HG02852 (cell line): ENCODE measurements at regions not wholly inside any gene's neighbourhood (a gene's known extent, or its start where the extent isn't known, plus 50 kb on each side); places are given as distances from the start of the nearest gene placed in this dataset.
"Not testable (repeated sequence)": the region's sequence is repeated elsewhere in the genome, so short reads cannot be mapped to it uniquely, and the experiment has no call there.

Experiments used
- ATAC-seq: cut with Tn5 transposase; IDR thresholded peaks from one replicate; pipeline ENCODE4 v1.9.1; 2021; ENCODE audit warnings: mild to moderate bottlenecking, moderate library complexity; ENCODE audit not compliant: unreplicated experiment

- ATAC-seq = no peak
Measured at GRCh38 chr4:186845137-186845842, 121.6 kb upstream of the FAT1 start.

GRCh38 chr4:186846426-186846825 is 122.8 kb upstream of the FAT1 start:
- no peak for ATAC-seq

- ATAC-seq = not testable (repeated sequence)
Measured at GRCh38 chr4:186847429-186848131, 123.9 kb upstream of the FAT1 start.

DNA sequence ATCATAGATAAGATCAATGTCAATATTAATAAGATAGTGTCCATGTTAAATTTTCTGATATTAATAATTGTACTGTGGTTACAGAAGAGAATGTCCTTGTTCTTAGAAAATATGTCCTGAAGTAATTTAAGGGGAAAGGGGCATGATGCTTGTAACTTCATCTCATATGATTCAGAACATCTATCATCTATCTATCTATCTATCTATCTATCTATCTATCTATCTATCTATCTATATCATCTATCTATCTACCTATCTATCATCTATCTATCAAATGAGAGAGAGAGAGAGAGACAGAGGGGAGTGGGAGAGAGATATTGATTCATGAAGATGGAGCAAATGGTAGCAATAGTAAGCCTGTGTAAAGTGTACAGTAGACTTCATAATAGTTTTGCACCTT is 124.8 kb upstream of the FAT1 start:
- ATAC-seq = no peak

GRCh38 chr4:186851291-186852072 is 127.8 kb upstream of the FAT1 start:
- ATAC-seq = no peak

GRCh38 chr4:186852073-186852420 is 128.4 kb upstream of the FAT1 start:
- ATAC-seq = no peak

GRCh38 chr4:186852964-186853391 is 129.3 kb upstream of the FAT1 start:
- peak; percentile 67 for ATAC-seq

DNA sequence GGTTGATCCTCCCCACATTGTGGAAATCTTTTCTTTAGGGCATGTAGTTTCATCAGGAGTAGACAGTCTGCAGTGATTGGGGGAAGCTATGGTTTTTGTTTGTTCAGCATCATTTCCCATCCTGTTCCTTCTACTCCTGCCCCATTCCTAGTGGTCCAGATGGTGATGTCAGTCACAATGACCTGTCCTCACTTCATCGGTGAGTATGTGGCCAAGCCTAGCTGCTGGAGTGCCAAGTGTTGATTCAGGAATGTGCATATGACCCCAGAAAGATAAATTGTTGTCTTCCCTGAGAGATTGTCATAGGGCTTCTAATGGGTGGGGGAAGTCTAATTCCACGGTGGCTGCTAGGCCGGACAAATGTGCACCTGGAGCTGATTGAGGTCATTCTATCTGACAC is 130.6 kb upstream of the FAT1 start:
- ATAC-seq = no peak

GRCh38 chr4:186855111-186855510 is 131.5 kb upstream of the FAT1 start:
- no peak for ATAC-seq

DNA sequence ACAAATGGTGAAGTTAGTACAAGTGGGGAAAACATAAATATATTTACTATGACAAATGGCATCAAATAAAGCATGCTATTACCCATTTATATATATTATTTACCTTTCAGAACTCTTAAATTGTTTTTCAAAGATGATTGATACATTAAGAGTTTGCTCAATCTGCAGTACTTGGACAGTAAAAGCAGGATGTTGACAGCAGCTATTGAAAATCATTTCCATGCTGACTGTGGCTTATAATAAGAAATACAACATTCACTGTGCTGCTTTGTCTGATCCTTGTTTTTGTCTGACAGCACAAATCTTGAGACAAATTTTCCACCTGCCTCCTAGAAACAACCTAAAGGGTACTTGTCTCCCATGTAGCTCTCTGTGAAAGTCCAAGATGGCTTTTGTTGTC is 134.1 kb upstream of the FAT1 start:
- no peak for ATAC-seq

GRCh38 chr4:186858355-186858754 is 134.7 kb upstream of the FAT1 start:
- ATAC-seq = no peak

DNA sequence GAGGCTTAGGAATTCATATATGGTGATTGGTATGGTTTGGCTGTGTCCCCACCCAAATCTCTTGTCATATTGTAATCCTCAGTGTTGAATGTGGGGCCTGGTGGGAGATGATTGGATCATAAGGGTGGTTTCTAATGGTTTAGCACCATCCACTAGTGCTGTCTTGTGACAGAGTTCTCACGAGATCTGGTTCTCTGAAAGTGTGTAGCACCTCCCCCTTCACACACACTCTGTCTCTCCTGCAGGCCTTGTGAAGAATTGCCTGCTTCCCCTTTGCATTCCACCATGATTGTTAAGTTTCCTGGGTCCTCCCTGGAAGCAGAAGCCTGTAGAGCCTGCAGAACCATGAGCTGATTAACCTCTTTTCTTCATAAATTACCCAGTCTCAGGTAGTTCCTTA is 135.8 kb upstream of the FAT1 start:
- no peak for ATAC-seq

- ATAC-seq = no peak
Measured at GRCh38 chr4:186861317-186861716, 137.7 kb upstream of the FAT1 start.

- ATAC-seq = no peak
Measured at GRCh38 chr4:186871856-186872255, 148.2 kb upstream of the FAT1 start.

DNA sequence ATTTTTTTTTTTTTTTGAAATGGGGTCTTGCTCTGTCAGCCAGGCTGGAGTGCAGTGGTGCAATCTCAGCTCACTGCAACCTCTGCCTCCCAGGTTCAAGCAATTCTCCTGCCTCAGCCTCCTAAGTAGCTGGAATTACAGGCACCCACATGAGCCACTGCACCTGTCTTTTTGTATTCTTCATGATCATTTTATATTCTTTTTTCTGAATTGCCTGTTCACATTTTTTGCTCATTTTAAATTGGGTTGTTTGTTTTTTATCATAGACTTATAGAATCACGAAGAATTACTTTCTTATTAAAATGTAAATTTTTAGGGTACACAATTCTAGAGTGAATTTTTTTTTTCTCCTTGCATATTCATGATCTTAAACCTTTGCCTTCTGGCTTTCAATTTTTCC is 149.4 kb upstream of the FAT1 start:
- ATAC-seq = not testable (repeated sequence)

- no peak for ATAC-seq
Measured at GRCh38 chr4:186875476-186875875, 151.8 kb upstream of the FAT1 start.

GRCh38 chr4:186876961-186877626 is 153.4 kb upstream of the FAT1 start:
- no peak for ATAC-seq

GRCh38 chr4:186878203-186878776 is 154.6 kb upstream of the FAT1 start:
- no peak for ATAC-seq

DNA sequence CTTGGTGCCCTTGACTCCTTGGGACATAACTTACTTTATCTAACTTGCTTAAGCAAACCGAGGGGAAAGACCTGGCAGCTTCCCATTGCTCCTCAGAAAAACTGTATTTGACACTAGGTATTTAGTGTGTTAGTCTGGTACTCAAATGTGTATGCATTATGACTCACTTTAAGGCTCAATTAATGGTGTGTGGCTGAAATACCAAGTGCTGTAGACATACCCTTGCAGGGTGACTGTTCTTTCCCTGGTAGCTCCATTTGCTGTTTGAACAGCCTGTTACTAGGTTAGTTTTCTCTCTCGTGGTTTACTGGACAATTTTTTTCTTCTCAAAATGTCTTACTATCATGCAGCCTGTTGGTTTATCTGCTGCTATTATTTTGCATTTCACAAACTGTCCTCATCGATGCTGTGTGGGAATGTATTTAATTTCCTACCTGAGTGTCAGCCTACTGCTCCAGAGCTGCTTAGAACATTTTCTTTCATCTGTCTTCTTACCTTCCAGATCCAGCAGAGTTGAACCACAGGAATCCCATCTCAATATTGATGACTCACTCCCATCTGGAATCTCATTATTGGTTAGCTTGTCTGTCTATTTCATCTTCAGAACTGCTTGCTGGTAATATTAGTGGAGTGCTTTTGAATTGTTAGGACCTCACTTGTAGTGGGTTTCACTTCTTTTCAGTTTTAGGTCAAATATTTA is 158.0 kb upstream of the FAT1 start:
- no peak for ATAC-seq

GRCh38 chr4:186882293-186882692 is 158.6 kb upstream of the FAT1 start:
- peak; percentile 31 for ATAC-seq
